ENCODE measurements at regions not wholly inside any gene's neighbourhood (a gene's known extent, or its start where the extent isn't known, plus 50 kb on each side); places are given as distances from the start of the nearest gene placed in this dataset.

DNA sequence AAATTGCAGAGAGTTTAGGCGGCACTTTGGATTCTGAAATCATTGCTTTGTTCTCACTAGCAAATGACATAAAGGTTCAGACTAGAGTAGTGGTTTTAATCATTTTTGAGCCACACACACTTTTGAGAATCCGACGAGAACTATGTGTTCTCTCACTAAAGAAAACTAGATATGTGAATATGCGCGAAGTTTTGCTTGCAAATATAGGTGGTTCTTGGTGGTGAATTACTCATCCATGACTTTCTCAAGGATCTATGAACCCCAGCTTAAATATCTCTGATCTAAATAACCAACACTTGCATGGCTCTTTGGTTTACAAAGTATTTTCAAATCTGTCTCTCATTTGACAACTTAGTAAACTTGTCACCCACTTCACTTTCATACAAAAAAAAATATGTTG lies 54.8 kb downstream of the NOG start:
- no peak for DNase-seq

DNA sequence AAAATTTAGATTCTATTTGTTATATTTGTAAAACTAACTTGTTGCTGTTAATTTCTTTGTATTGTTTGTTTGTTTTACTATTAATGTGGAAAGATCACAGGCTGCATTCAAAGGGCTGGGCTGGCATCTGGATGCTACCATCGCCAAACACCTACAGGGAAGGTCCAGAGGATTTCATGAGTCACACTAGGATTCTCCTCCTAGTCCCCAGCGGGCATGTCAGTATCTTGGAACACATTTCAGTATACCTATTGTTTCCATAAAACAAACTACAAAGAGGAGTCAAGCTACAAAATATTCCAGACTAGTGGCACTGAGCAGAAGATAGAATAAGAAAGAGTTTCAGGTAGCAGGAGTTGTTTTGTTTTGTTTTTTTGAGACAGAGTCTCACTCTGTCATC lies 55.3 kb downstream of the NOG start:
- DNase-seq = no peak

DNA sequence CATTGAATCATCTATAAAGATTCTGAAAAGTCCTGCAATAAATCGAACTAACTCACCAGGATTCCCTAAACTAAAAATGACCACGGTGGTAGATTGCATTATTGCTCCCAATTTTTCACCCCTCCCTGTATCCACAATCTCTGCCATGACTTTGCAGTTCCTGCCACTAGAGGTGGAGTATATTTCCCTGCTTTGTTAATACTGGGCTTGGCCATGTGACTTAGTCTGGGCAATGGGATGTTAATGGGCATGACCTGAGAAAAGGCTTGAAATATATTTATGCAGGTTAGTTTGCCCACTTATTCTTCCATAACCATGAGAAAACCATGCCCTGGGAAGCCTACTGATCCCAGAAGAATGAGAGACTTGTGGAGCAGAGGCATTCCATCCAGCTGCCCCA lies 59.1 kb downstream of the NOG start:
- no peak for DNase-seq

DNA sequence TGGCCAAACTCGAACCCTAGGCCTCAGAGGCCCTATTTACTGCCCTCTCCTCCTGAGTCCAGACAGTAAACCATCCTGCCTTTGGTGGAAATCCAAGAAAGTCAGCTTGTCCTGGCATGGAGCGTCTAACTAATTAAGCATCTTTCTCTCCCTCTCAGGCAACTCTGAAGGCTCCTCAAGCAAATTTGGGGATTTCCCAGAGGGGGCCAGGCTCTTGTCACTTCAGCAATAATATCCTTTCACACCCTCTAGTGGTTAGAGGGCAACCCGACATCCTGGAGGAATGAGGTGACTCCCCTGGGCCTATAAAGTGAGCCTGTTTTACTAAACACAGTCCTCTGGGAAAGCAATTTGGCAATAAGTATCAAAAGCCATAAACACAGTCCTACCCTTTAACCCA lies 60.4 kb downstream of the NOG start:
- DNase-seq = peak; percentile 73

DNA sequence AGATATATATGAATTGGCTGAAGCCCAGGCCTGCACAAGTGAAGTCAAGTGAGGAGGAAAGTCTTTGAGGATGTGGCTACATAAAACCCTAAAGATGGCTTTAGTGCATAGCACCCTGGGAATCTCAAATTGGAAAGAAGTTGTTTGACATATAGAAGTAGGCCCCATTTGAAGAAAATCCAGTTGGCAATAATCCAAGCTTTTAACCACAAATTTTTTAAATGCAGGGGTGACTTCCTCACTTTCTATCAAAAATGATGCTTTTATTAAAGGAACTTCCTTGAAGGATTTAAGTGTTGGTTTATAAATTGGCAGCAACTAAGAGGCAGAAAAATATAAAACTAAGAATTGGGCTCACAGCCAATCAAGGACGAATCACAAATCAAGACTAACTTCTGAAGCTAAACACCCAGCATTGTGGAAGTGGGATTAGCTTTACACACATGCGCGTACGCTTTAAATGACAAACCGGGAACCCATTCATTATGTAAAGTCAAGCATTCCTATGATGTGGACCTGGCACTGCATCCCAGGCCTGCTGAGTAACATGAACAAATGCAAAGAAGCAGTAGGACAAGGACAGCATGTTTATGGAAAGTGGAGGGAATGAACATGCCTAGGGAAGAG lies 63.3 kb downstream of the NOG start:
- no peak for DNase-seq

DNA sequence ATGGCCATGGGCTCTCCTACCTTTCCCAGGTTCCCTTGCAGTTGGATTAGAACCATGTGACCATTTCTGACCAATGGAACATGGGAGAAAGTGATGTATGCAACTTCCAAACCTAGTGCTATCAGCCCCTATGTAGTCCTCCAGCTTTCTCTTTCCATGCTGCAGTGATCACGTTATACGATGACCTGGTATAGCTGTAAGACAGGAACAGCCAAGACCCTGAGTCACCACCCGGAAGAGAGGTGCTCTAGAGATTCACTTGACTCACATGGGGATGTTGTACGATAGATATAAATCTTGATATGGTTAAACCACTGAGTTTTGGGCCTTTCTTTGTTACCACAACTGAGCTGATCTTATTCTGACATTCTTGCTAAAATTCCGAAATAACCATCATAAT lies 65.1 kb downstream of the NOG start:
- no peak for DNase-seq

DNA sequence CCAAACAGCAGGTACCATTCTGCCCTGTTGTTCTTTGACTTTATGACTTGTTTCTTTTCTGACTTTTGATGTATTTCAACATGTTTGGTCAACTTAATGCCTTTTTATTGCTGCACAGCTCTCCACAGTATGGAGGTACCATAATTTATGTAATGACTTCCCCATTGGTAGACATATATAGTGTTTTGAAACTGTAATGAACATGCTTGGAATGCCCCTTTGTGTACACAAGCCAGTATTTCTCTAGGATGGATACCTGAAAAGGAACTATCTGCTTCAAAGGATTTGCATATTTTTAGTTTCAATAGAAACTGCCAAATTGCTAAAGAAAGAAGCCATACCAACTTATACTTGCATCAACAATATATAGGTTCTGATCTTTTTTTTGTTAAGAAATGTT lies 66.1 kb downstream of the NOG start:
- DNase-seq = no peak

DNA sequence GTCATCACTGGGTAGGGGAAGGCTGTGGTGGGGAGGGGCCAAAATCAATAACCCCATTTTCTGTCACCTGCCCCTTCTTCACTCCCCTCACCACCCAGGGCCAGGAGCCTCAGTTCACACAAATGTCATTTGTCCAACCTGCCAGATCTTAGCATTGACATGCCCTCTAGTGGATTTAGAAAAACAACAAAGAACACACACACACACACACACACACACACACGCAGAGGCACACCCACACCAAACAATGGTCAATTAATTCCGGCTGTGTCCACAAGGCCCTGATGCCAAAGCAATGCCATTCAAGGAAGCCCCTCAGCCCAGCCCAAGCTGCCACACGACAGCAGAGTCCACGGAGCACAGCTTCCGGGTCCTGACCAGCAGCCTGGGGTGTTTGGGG lies 68.4 kb downstream of the NOG start:
- no peak for DNase-seq

DNA sequence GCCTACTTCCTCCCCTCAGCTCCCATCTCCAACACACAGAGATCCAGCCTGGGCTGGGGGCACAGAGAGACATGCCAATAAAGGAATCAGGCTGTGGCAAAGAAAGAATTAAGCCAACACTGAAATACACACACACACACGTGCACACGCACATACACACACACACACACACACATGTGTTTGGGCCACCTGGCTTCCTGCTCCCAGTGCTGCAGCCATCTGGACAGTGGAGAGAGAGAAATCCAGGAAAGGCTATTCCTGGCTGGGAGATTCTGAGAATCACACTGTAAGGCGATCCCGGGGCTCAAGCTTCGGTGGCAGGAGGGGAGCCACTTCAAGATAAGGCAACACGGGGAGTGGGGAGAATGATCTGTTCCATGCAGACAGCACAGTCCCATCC lies 72.4 kb downstream of the NOG start:
- DNase-seq = no peak

DNA sequence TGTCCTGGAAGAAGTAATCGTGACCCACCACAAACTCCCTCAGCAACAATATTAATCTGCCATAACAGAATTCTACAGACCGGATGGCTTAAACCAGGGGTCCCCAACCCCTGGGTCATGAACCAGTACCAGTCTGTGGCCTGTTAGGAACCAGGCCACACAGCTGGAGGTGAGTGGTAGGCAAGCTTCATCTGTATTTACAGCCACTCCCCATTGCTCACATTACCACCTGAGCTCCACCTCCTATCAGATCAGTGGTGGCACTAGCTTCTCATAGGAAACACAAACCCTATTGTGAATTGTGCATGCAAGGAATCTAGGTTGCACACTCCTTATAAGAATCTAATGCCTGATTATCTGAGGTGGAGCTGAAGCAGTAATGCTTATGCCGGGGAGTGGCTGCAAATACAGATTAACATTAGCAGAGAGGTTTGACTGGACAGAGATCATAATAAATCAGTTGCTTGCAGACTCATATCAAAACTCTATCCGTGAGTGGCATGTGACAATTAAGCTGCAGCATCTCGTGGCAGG lies 74.5 kb downstream of the NOG start:
- no peak for DNase-seq

DNA sequence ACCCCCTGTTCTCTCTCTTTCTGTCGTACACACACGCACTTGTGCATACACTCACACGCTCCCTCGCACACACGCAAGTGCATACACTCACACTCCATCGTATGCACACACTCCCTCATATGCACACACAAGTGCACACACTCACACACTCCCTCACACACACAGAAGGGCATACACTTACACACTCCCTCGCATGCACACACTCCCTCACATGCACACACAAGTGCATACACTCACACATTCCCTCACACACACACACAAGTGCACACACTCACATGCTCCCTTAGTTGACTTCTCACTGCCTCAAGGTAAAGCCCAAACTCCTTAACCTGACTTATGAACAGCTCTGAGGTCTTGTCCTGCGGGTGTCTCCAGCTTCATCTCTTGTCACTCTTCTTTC lies 78.7 kb downstream of the NOG start:
- DNase-seq = no peak

DNA sequence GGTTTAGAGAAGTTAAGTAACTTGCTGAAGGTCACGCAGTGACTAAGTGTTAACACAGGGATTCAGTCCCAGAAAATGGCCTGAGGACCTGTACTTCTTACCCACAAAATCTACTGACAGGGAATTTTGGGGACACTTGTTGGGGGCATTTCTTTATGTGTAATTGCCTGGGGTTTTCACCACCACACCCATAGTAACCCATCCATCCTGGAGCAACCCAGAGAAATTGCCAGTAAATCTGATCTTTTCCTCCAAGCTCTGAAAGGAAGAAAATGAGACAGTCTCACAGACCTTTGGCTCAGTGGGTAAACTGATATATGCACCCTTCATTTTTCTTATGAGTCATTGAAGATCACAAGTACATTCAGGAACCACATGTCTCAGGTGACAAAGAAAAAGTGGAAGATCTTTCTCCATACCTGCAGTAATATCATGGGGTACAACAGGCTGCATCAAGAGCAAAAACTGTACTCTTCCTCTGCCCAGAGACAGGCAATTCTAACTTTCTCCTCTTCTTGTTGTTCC lies 81.0 kb downstream of the NOG start:
- DNase-seq = no peak

DNA sequence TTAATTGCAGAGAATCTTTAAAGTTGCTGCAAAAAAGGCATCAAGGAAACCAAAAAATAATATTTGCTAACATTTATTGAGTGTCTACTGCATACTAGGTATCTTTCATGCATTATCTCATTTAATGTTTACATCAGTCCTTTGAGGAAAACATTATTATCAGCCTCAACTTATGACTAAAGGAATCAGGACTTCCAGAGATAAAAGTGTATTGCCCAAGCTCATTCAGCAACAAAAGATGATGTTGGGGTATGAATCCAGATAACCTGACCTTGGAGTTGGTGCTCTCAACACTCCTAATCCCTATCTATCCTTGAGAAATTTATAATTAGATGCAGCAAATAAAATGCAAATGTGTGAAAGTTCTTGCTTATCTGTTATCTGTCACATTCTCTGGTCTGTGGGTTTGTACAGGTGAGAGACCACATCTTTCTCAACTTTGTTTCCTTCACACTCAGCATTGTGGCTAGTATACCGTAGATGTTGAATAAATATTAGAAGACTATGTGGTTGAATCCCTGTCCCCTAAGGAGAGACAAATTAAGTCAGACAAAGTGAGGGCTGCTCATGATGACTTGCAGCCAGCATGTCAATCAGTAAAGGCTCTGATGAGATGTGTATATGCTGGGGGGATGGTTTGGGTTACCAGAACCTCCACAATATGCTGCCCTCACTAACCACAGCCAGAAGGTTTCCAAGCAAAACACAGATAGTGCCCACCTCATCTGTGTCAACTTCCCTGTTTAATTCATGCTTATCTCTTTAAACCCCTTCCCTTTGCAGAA lies 82.6 kb downstream of the NOG start:
- peak; percentile 20 for DNase-seq

DNA sequence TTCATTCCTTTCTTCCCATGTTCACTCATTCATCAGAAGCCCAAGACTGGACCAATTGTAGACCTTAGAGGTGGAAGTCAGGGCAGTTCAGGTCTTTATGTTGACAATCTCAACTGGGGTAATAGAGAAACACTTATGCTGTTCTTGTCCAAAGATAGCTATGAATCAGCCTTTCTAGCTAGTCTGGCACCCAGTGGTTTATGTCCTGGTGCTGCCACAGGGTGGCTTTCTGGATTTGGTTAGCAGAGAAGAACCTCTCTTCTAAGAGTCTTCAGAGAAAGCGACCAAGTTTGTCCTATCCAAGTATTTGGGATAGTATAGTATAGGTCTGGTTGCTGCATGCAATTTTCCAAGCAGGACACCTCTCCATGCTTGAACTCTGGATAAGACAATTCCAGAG lies 83.3 kb downstream of the NOG start:
- no peak for DNase-seq

DNA sequence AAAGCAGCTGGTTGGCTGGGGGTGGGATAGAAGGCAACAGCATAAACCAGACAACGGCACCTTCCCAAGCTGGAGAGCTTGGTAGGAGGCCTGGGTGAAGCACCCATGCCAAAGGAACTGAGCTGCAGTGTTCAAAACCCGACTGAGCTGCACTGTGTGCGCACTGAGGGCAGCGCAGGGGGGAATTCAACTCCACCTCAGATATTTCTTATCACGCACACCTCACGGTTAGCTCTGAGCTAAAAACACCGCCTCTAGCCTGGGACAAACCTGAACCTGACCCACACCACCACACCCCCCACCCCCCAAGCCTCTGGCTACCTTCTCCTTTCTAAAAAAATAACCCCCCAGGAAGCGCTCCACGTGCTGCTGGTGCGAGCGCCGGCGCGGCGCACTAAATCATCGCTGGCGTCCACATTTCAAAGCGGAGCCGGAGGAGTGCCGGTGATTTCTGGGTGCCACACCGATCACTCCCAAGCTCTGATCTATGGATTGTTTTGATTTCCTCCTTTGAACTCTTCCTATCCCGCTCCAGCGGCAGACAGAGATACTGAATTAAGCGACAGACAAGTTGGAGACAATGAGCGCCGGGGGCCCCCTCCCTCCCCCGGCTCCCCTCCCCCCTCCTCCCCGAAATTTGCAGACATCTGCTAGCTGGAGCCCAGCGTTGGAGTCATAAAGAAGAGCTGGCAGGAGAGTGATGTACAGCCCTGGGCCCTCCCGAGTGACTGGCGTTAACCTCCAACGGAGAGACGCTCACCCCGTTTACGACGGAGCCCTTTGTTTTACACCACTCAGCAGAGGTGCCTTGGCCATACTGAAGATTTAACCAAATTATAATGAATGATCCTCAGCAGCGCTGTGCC lies 85.0 kb downstream of the NOG start:
- no peak for DNase-seq

DNA sequence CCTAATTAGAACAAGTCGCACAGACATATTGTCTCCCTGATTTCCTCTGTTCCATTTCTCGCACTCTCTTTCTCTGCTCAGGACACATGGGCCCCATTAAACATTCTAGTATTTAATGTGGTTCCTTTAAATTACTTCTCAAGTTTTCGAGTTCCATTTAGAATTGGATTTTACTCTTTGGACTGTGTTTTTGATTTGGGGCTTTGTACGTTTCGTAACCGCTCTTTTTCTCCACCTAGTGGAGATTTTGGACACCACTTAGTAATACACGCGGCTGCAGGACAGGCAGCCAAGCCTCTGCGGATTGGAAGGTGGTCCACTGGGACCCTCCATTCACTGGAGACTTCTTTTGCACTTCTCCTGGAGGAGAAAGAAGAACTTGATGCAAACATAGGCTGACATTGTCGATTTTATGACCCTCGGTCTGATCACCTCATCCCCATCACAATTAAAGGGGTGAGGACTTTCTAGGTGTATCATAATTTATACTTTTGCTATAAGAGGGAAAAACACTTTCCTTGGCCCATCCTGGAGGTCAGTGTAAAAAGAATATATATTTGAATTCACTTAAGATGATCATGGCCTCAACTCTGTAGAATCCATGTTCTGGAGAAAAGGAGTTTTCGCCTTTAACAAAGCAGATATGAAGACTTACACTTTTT lies 85.7 kb downstream of the NOG start:
- peak; percentile 21 for DNase-seq

DNA sequence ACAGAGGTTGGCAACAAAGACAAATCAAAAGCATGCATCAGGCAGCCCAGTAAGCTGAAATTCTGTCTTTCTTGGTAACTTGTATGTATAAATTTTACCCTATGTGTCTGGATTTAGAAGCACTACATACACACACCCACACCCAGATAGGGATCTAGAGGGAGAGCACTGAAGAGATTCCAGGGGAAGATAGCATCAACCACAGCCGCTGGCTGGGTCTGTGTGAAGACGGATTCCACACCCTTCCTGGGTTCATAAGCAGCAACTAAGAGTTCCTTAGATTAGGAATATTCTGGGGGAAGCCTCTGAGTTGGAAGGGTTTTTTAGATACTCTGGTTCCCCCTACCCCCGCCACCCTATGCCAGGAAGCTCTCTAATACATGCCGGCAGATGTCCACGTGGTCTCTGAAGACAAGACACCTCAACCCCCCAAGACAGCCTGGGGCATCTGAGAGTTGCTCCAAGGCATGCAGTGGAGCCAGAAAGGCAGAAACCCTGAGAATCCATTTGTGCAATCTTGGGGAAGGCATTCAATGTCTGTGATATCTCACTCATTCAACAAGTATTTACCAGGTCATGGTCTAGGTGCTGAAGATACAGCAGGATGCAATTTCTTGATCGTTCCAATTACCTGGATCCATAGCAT lies 86.4 kb downstream of the NOG start:
- no peak for DNase-seq

DNA sequence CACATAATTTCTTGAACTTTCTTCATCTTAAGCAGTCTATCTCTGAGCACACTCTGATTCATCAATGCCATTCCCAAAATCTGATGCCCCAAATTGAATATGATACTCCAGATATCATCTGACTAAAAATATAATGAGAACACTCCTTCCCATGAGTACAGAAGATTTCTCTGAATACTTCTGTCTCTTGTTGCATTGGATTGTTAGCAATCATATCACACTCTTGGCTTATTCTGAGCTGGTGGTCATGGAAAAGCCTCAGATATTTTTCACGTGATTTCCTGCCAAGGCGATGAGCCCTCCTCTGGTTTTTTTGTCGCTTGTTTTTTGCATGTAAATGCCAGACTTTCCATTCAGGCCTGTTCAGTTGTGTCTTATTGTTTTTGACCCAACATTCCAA lies 87.2 kb downstream of the NOG start:
- DNase-seq = no peak

DNA sequence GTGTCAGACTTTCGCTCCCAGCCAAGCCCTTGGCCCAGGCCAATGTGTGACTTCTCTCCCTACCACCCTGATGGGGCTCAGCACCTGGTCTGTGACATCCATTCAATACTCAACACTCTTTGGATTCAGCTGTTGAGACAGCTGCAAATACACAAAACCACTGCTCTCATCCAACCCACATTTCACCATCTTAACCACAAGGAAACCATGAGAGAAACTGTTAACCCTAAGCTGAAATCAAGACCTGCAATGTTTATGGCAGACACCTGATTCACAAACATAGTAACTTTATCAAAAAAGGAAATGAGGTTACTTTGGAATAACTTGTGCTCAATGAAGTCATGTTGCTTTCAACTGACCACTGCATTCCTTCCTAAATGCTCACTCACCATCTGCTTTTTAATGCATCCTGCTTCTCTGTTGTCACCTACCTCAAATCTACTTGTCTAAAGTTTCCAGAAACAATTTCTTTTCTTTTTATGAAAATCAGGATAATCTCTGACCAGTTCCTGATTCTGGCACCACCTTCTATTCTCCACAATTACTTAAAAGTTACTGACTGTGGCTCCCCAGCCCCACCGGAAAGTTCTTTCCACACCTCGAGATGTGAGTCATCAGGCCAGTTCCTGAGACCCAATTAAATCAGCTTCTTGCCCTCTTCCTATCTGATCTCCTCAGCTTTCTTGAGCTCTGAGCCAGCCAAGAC lies 88.2 kb downstream of the NOG start:
- DNase-seq = peak; percentile 66

DNA sequence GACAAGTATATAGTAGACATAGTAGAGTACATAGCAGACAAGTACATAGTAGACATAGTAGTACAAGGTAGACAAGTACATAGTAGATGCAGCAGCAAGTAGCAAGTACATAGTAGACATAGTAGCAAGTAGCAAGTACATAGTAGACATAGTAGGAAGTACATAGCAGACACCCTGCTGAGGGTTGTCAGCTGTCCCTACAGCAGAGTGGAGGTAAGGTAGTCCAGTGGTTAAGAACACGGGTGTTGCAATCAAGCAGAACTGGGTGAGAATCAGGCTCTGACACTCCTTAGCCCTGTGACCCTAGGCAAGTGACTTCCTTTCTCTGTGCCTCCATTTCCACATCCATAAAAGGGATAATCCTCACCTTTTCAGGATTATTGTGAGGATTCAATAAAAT lies 94.7 kb downstream of the NOG start:
- DNase-seq = no peak

DNA sequence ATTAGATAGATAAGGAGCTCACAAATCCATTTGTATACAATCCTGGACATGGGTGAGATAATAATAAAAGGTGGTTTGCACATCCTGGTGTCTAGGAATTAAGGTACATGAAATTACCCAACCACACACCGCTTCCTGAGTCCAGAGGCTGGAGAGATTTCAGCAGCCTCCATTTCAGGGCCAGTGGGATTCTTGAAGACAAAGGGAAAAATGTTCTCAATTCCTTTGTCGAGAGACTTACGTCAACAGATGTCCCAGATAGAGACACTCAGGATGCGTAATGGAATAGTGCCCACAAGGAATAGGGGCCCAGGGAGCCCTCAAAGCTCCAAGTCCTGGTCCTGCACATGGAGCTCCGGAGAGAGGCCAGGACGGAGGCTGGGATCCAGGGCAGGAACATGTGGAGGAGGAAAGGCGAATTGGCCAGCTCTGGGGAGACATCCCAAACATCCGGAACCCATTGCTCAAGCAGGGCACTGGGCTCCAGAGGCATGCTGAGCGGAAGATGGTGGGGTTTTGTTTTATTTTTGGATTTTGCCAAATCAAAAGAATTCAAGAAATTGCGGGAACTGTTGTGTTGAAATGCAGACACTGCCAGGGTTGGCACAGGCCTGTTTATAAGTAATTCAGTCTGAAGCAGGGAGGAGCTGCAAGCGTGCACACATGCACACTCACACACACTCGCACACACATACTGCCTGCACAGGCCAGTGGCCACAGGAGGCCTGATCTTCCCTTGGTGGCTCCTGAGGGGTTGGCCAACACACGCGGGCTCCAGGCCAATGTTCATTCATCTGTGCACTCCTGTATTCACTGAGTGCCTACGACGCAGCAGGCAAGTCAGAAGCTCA lies 97.2 kb downstream of the NOG start:
- DNase-seq = no peak
